HUES48 (cell line): ENCODE measurements at regions not wholly inside any gene's neighbourhood (a gene's known extent, or its start where the extent isn't known, plus 50 kb on each side); places are given as distances from the start of the nearest gene placed in this dataset.

Experiments used
- H3K27ac ChIP-seq: one replicate; pipeline ENCODE4 v1.7.0; 2013; ENCODE audit warnings: low read depth, low read length, inconsistent platforms
- H3K27me3 ChIP-seq: 2 replicates; pipeline ENCODE4 v1.6.1; 2013; ENCODE audit warnings: mild to moderate bottlenecking, low read length; ENCODE audit not compliant: control insufficient read depth, insufficient read depth
- H3K36me3 ChIP-seq: 2 replicates; pipeline ENCODE4 v1.6.1; 2013; ENCODE audit warnings: low read length; ENCODE audit not compliant: control insufficient read depth, insufficient read depth
- H3K4me1 ChIP-seq: 2 replicates; pipeline ENCODE4 v1.6.1; 2013; ENCODE audit warnings: mild to moderate bottlenecking, low read length; ENCODE audit not compliant: control insufficient read depth, insufficient read depth
- H3K4me3 ChIP-seq: 2 replicates; pipeline ENCODE4 v1.5.1; 2013; ENCODE audit warnings: mild to moderate bottlenecking, low read depth, low read length
- H3K9ac ChIP-seq: 2 replicates; pipeline ENCODE4 v1.6.1; 2013; ENCODE audit warnings: mild to moderate bottlenecking, low read depth, low read length, moderate library complexity
- H3K9me3 ChIP-seq: 2 replicates; pipeline ENCODE4 v1.6.1; 2013; ENCODE audit warnings: low read length; ENCODE audit not compliant: control insufficient read depth, insufficient read depth

DNA sequence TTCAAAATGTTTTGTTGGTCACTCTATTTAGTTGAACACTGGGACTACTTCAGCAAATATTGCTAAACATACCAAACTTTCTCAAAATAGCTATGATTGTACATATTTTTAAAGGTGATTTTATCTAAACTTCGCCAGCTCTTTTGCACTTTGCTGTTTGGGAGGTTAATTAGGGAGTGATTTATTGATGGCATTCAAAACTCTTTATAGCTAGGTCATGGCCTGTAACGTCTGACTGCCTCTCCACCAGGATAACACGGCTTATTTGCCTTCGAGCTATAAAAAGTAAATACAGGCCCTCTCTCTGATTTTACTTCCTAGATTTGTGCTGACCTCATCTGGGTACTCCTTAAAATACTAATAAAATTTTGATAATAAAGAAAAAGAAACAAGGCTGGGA is 931.9 kb downstream of the DCDC2C start:
- Histone ChIP-seq H3K9ac (no peak overlapping the region), H3K27ac (no peak overlapping the region)

DNA sequence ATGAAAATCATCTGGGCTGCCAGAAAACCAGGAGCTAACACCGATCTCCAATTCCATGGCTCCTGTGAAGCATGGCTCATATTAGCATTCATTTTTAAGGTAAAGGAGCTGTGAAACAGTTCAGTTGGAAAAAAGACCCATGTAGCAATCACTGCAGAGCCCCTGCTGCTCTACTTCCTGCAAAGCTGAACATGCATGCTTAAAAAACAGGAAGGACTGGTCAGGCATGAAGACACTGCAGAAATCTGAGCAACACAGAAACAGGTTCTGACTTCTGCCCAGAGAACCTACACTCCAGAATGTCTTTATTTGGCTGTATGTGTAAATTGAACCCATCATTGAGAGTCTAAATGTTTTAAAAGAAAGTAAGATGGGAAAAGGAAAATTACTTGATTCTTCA is 950.6 kb downstream of the DCDC2C start:
- Histone ChIP-seq H3K4me1 (no peaks in the 10 kb centered on the region), H3K9me3 (no peaks in the 10 kb centered on the region), H3K4me3 (no peak overlapping the region), H3K27ac (no peak overlapping the region), H3K9ac (no peak overlapping the region), H3K27me3 (no peaks in the 10 kb centered on the region), H3K36me3 (no peaks in the 10 kb centered on the region)

More for the DNA sequence above, 931.9 kb downstream of the DCDC2C start:
- H3K36me3 ChIP-seq = no peaks in the 10 kb centered on the region
- H3K4me3 ChIP-seq = no peak overlapping the region
- H3K9me3 ChIP-seq = no peaks in the 10 kb centered on the region
- no peaks in the 10 kb centered on the region for H3K4me1 ChIP-seq
- no peaks in the 10 kb centered on the region for H3K27me3 ChIP-seq

- Histone ChIP-seq H3K9me3 (no peaks in the 10 kb centered on the region), H3K27me3 (no peaks in the 10 kb centered on the region), H3K36me3 (no peaks in the 10 kb centered on the region), H3K27ac (no peak overlapping the region), H3K9ac (no peak overlapping the region), H3K4me1 (no peaks in the 10 kb centered on the region), H3K4me3 (no peak overlapping the region)
Observed at GRCh38 chr2:4656326-4656725, 953.0 kb downstream of the DCDC2C start.

GRCh38 chr2:4662161-4662779 is 958.9 kb downstream of the DCDC2C start:
- Histone ChIP-seq H3K9ac (no peak overlapping the region), H3K9me3 (no peaks in the 10 kb centered on the region), H3K27me3 (no peaks in the 10 kb centered on the region), H3K36me3 (no peaks in the 10 kb centered on the region), H3K27ac (no peak overlapping the region), H3K4me1 (no peaks in the 10 kb centered on the region), H3K4me3 (no peak overlapping the region)

DNA sequence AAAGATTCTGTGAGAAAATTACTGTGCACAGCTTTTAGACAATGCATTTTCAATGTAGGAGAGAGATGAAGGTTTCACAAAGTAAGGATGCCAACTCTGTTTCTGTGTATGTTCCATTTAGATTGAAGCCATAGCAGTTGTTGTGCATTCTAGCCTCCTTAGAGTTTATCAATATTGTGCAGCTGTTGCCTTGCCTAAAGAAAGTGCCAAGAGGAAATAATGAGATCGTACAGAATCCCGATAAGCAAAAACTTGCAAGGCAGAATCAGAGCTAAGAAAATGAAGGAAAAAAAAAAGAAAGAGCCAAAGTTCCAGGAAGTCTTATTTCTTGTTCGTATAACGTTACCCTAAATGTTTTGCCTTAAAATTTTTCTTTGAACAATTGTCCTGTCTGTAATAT is 965.0 kb downstream of the DCDC2C start:
- H3K9ac ChIP-seq = no peak overlapping the region
- no peaks in the 10 kb centered on the region for H3K9me3 ChIP-seq
- H3K4me1 ChIP-seq = no peaks in the 10 kb centered on the region
- no peaks in the 10 kb centered on the region for H3K27me3 ChIP-seq
- no peaks in the 10 kb centered on the region for H3K36me3 ChIP-seq
- no peak overlapping the region for H3K4me3 ChIP-seq
- no peak overlapping the region for H3K27ac ChIP-seq

GRCh38 chr2:4670331-4670730 is 967.0 kb downstream of the DCDC2C start:
- Histone ChIP-seq H3K4me1 (no peaks in the 10 kb centered on the region), H3K9me3 (no peaks in the 10 kb centered on the region), H3K27ac (no peak overlapping the region), H3K27me3 (no peaks in the 10 kb centered on the region), H3K4me3 (no peak overlapping the region), H3K36me3 (no peaks in the 10 kb centered on the region), H3K9ac (no peak overlapping the region)

- H3K4me3 ChIP-seq = no peak overlapping the region
Observed at GRCh38 chr2:4673025-4673489, 969.7 kb downstream of the DCDC2C start.

GRCh38 chr2:4674007-4674406 is 970.6 kb downstream of the DCDC2C start:
- no peaks in the 10 kb centered on the region for H3K4me1 ChIP-seq
- no peak overlapping the region for H3K27ac ChIP-seq
- no peak overlapping the region for H3K9ac ChIP-seq
- H3K27me3 ChIP-seq = no peaks in the 10 kb centered on the region
- no peaks in the 10 kb centered on the region for H3K9me3 ChIP-seq
- no peak overlapping the region for H3K4me3 ChIP-seq
- H3K36me3 ChIP-seq = no peaks in the 10 kb centered on the region

More at GRCh38 chr2:4673025-4673489, 969.7 kb downstream of the DCDC2C start:
- Histone ChIP-seq H3K9me3 (no peaks in the 10 kb centered on the region), H3K9ac (no peak overlapping the region), H3K27me3 (no peaks in the 10 kb centered on the region), H3K27ac (no peak overlapping the region), H3K36me3 (no peaks in the 10 kb centered on the region), H3K4me1 (no peaks in the 10 kb centered on the region)

DNA sequence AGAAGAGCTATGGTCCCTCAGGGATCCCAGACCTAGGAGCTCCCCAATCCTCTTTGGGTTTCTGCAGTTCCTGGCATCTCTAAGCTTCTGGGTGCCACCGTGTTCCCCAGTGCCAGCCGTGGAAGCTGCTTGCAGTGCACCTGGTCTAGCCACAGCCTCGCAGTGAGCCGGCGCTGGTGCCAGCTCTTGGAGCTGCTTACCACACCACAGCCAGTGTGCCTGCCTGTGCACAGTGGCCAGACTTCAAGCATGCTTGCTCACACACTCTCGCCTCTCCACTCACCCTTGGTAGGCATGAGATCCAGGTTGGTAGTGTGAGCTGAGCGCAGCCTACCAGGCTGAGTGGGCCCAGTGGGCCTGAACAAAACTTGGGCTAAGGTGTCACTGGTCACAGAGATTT is 971.9 kb downstream of the DCDC2C start:
- Histone ChIP-seq H3K4me3 (no peak overlapping the region), H3K27ac (no peak overlapping the region), H3K9me3 (no peaks in the 10 kb centered on the region), H3K36me3 (no peaks in the 10 kb centered on the region), H3K9ac (no peak overlapping the region), H3K27me3 (no peaks in the 10 kb centered on the region), H3K4me1 (no peaks in the 10 kb centered on the region)

DNA sequence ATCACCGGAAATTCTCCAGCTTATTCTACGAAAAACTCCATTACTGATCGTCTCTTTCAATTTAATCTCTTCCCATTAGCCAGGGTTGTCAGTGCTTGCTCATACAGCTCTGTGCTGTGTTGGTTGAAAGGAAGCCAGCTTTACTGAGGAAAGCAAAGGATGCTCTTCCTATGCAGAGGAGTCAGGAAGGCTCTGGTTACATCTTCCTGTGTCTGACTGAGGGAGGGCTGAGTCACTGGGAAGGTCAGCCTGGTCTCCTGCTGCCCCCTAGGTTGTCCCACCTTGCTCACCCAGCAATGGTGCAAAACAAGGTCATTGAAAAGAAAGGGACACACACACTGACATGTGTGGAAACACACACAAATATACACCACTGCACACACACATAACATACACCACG is 975.6 kb downstream of the DCDC2C start:
- Histone ChIP-seq H3K4me3 (no peak overlapping the region), H3K4me1 (no peaks in the 10 kb centered on the region), H3K27me3 (no peaks in the 10 kb centered on the region), H3K36me3 (no peaks in the 10 kb centered on the region), H3K9me3 (no peaks in the 10 kb centered on the region), H3K27ac (no peak overlapping the region), H3K9ac (no peak overlapping the region)

GRCh38 chr2:4679391-4679790 is 976.0 kb downstream of the DCDC2C start:
- Histone ChIP-seq H3K27ac (no peak overlapping the region), H3K4me3 (no peak overlapping the region), H3K27me3 (no peaks in the 10 kb centered on the region), H3K9me3 (no peaks in the 10 kb centered on the region), H3K9ac (no peak overlapping the region), H3K36me3 (no peaks in the 10 kb centered on the region), H3K4me1 (no peaks in the 10 kb centered on the region)
